NAMALWA (cell line): ENCODE measurements at regions not wholly inside any gene's neighbourhood (a gene's known extent, or its start where the extent isn't known, plus 50 kb on each side); places are given as distances from the start of the nearest gene placed in this dataset.

Experiments used
- DNase-seq: peaks from one replicate; pipeline ENCODE4 v3.0.0-alpha.2; 2015; ENCODE audit warnings: low spot score

GRCh38 chr5:88144219-88145001, 124.2 kb downstream of the TMEM161B start:
- no peak for DNase-seq

- DNase-seq = no peak
Observed at GRCh38 chr5:88143693-88144218, 124.9 kb downstream of the TMEM161B start.

- DNase-seq = no peak
Observed at GRCh38 chr5:88142886-88143692, 125.6 kb downstream of the TMEM161B start.

- no peak for DNase-seq
Observed at GRCh38 chr5:88142636-88142885, 126.1 kb downstream of the TMEM161B start.

- DNase-seq = peak; percentile 64
Observed at GRCh38 chr5:88140856-88141752, 127.5 kb downstream of the TMEM161B start.

- DNase-seq = no peak
Observed at GRCh38 chr5:88140396-88140855, 128.2 kb downstream of the TMEM161B start.

- no peak for DNase-seq
Observed at GRCh38 chr5:88130211-88130815, 138.3 kb downstream of the TMEM161B start.

- no peak for DNase-seq
Observed at GRCh38 chr5:88128813-88129212, 139.8 kb downstream of the TMEM161B start.

- DNase-seq = no peak
Observed at GRCh38 chr5:88119535-88120125, 149.0 kb downstream of the TMEM161B start.

- no peak for DNase-seq
Observed at GRCh38 chr5:88118179-88118578, 150.5 kb downstream of the TMEM161B start.

GRCh38 chr5:88117546-88117945, 151.1 kb downstream of the TMEM161B start:
- DNase-seq = no peak

GRCh38 chr5:88116396-88116795, 152.2 kb downstream of the TMEM161B start:
- DNase-seq = no peak

GRCh38 chr5:88115211-88115610, 153.4 kb downstream of the TMEM161B start:
- DNase-seq = no peak

GRCh38 chr5:88113429-88113828, 155.2 kb downstream of the TMEM161B start:
- DNase-seq = no peak

GRCh38 chr5:88109818-88110217, 158.8 kb downstream of the TMEM161B start:
- DNase-seq = no peak

GRCh38 chr5:88108490-88109279, 160.0 kb downstream of the TMEM161B start:
- no peak for DNase-seq

GRCh38 chr5:88094906-88095496, 173.6 kb downstream of the TMEM161B start:
- DNase-seq = no peak

- DNase-seq = no peak
Observed at GRCh38 chr5:88094403-88094802, 174.2 kb downstream of the TMEM161B start.

GRCh38 chr5:88093765-88094164, 174.9 kb downstream of the TMEM161B start:
- DNase-seq = no peak

GRCh38 chr5:88092958-88093605, 175.6 kb downstream of the TMEM161B start:
- no peak for DNase-seq
